ENCODE measurements at regions not wholly inside any gene's neighbourhood (a gene's known extent, or its start where the extent isn't known, plus 50 kb on each side); places are given as distances from the start of the nearest gene placed in this dataset.

GRCh38 chr17:62163847-62164246 lies 98.8 kb upstream of the MED13 start (continued):
- TF ChIP-seq ZBTB8A (CRISPR knock-in tag; IDR thresholded peaks at IDR 0.05; ENCODE audit: borderline replicate concordance, low read depth) = no peak
- no peak for TF ChIP-seq ZNF263 (CRISPR knock-in tag; IDR thresholded peaks at IDR 0.05)
- no peak for TF ChIP-seq ZNF7 (CRISPR knock-in tag; IDR thresholded peaks at IDR 0.05)
- TF ChIP-seq ZNF598 (CRISPR knock-in tag; IDR thresholded peaks at IDR 0.05; ENCODE audit: borderline replicate concordance) = no peak
- TF ChIP-seq ZFP1 (CRISPR knock-in tag; IDR thresholded peaks at IDR 0.05) = no peak
- no peak for TF ChIP-seq ZNF607 (CRISPR knock-in tag; IDR thresholded peaks at IDR 0.05; ENCODE audit: borderline replicate concordance)
- TF ChIP-seq POLR2A (IDR thresholded peaks at IDR 0.05; ENCODE audit: insufficient read depth in 1 of 2, low read depth in 2 of 2, low read length in 2 of 2) = no peak
- TF ChIP-seq ZC3H4 (CRISPR knock-in tag; IDR thresholded peaks at IDR 0.05; ENCODE audit: borderline replicate concordance) = no peak
- TF ChIP-seq MEIS1 (CRISPR knock-in tag; IDR thresholded peaks at IDR 0.05; ENCODE audit: borderline replicate concordance) = no peak
- no peak for TF ChIP-seq ZNF260 (CRISPR knock-in tag; IDR thresholded peaks at IDR 0.05; ENCODE audit: borderline replicate concordance, low read depth)
- TF ChIP-seq ARNTL (CRISPR knock-in tag; IDR thresholded peaks at IDR 0.05) = no peak
- TF ChIP-seq SALL2 (CRISPR knock-in tag; IDR thresholded peaks at IDR 0.05) = no peak
- TF ChIP-seq KLF15 (CRISPR knock-in tag; IDR thresholded peaks at IDR 0.05; ENCODE audit: borderline replicate concordance) = no peak
- TF ChIP-seq PBX2 (CRISPR knock-in tag; IDR thresholded peaks at IDR 0.05) = no peak
- no peak for TF ChIP-seq ERF (CRISPR knock-in tag; IDR thresholded peaks at IDR 0.05)
- TF ChIP-seq GTF2F1 (IDR thresholded peaks at IDR 0.05; ENCODE audit: low read length) = no peak
- peak; percentile 77; the same call in 1 of the 2 replicates for TF ChIP-seq HDAC2 (CRISPR knock-in tag; IDR thresholded peaks at IDR 0.05)
- TF ChIP-seq MED13 (CRISPR knock-in tag; IDR thresholded peaks at IDR 0.05) = no peak
- no peak for TF ChIP-seq FOXA1 (IDR thresholded peaks at IDR 0.05)
- peak; percentile 84 for TF ChIP-seq FOXA1 (CRISPR knock-in tag; IDR thresholded peaks at IDR 0.05)
- TF ChIP-seq JUNB (CRISPR knock-in tag; IDR thresholded peaks at IDR 0.05; ENCODE audit: borderline replicate concordance) = 0 out of 2 replicates have a peak, but pooled peaks have one; percentile 30
- no peak for TF ChIP-seq ZNF724P (CRISPR knock-in tag; IDR thresholded peaks at IDR 0.05; ENCODE audit: borderline replicate concordance)
- no peak for TF ChIP-seq TOE1 (CRISPR knock-in tag; IDR thresholded peaks at IDR 0.05)
- TF ChIP-seq NR3C1 (CRISPR knock-in tag; IDR thresholded peaks at IDR 0.05) = no peak
- TF ChIP-seq TSC22D2 (CRISPR knock-in tag; IDR thresholded peaks at IDR 0.05; ENCODE audit: borderline replicate concordance) = no peak
- no peak for TF ChIP-seq CEBPB (IDR thresholded peaks at IDR 0.05; ENCODE audit: borderline replicate concordance, low read depth, low read length)
- peak; percentile 67 for TF ChIP-seq PHF21A (CRISPR knock-in tag; IDR thresholded peaks at IDR 0.05)
- no peak for TF ChIP-seq ZNF354B (CRISPR knock-in tag; IDR thresholded peaks at IDR 0.05)
- peak; percentile 66; the same call in 1 of the 2 replicates for TF ChIP-seq ZNF331 (CRISPR knock-in tag; IDR thresholded peaks at IDR 0.05)
- TF ChIP-seq ZBTB38 (CRISPR knock-in tag; IDR thresholded peaks at IDR 0.05) = no peak
- no peak for TF ChIP-seq ZNF567 (CRISPR knock-in tag; IDR thresholded peaks at IDR 0.05; ENCODE audit: borderline replicate concordance)
- TF ChIP-seq ZNF543 (CRISPR knock-in tag; IDR thresholded peaks at IDR 0.05) = no peak
- no peak for TF ChIP-seq ZNF816 (CRISPR knock-in tag; IDR thresholded peaks at IDR 0.05; ENCODE audit: borderline replicate concordance)
- TF ChIP-seq ZNF678 (CRISPR knock-in tag; IDR thresholded peaks at IDR 0.05) = no peak
- no peak for TF ChIP-seq NFATC3 (CRISPR knock-in tag; IDR thresholded peaks at IDR 0.05)
- TF ChIP-seq ZNF556 (CRISPR knock-in tag; IDR thresholded peaks at IDR 0.05; ENCODE audit: borderline replicate concordance) = no peak
- no peak for TF ChIP-seq ZKSCAN1 (IDR thresholded peaks at IDR 0.05; ENCODE audit: low read length)
- no peak for TF ChIP-seq TCF7L2 (IDR thresholded peaks at IDR 0.05; ENCODE audit: low read depth, low read length)
- peak; percentile 29 for TF ChIP-seq TEAD3 (CRISPR knock-in tag; optimal IDR thresholded peaks at IDR 0.05; ENCODE audit: borderline replicate concordance)

All from HepG2 (cell line).